ENCODE measurements at regions not wholly inside any gene's neighbourhood (a gene's known extent, or its start where the extent isn't known, plus 50 kb on each side); places are given as distances from the start of the nearest gene placed in this dataset.

DNA sequence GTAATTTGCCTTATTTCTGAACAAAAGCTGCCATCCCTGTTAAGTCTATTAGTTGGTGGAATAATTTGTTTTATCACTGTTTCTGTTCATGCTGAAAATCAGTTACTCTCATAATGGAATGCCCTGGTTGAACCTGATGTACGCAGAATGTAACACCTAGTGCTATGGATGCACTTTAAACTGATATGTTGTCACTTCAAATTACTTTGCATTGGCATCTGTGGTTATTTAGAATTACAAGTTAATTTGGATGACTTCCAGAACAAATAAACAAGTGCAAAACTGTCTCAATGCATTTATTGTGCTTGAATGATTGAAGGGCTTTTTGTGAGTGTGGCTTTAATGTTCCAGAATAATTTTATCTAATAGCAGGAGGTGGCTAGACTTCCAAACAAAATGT, 368.2 kb upstream of the SLITRK5 start:
- TF ChIP-seq POLR2AphosphoS5 (IDR thresholded peaks at IDR 0.05) (no peak), EP300 (IDR thresholded peaks at IDR 0.05) (no peak), POLR2A (IDR thresholded peaks at IDR 0.05) (no peak)
- TF ChIP-seq, protein P1, sequence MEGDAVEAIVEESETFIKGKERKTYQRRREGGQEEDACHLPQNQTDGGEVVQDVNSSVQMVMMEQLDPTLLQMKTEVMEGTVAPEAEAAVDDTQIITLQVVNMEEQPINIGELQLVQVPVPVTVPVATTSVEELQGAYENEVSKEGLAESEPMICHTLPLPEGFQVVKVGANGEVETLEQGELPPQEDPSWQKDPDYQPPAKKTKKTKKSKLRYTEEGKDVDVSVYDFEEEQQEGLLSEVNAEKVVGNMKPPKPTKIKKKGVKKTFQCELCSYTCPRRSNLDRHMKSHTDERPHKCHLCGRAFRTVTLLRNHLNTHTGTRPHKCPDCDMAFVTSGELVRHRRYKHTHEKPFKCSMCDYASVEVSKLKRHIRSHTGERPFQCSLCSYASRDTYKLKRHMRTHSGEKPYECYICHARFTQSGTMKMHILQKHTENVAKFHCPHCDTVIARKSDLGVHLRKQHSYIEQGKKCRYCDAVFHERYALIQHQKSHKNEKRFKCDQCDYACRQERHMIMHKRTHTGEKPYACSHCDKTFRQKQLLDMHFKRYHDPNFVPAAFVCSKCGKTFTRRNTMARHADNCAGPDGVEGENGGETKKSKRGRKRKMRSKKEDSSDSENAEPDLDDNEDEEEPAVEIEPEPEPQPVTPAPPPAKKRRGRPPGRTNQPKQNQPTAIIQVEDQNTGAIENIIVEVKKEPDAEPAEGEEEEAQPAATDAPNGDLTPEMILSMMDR (IDR thresholded peaks at IDR 0.05), result no peak
